IPS-NIHi11 (cell line): ENCODE measurements at regions not wholly inside any gene's neighbourhood (a gene's known extent, or its start where the extent isn't known, plus 50 kb on each side); places are given as distances from the start of the nearest gene placed in this dataset.
A peak's percentile ranks its signal among the peaks of the same experiment; 100 is the strongest.

Source experiments
- DNase-seq: peaks from one replicate; pipeline ENCODE4 v3.0.0; 2012; ENCODE audit warnings: mixed read lengths, low spot score

GRCh38 chr12:91999823-92000222 is 145.8 kb downstream of the BTG1 start:
- DNase-seq, result no peak

DNA sequence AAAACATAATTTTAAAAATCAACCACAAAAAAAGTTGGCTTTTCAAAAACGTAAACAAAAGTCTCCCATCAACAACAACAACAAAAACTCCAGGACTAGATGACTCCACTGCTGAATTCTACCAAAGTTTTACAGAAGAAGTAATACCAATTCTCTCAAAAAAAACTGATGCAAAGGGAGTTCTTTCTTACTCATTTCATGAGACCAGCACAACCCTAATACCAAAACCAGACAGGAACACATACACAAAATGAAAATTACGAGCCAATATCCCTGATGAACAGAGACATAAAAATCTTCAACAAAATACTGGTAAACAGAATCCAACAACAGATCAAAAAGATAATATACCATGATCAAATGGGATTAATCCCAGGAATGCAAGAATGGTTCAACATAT is 147.3 kb downstream of the BTG1 start:
- DNase-seq, result no peak

GRCh38 chr12:91994208-91994797 is 151.3 kb downstream of the BTG1 start:
- DNase-seq, result no peak

DNA sequence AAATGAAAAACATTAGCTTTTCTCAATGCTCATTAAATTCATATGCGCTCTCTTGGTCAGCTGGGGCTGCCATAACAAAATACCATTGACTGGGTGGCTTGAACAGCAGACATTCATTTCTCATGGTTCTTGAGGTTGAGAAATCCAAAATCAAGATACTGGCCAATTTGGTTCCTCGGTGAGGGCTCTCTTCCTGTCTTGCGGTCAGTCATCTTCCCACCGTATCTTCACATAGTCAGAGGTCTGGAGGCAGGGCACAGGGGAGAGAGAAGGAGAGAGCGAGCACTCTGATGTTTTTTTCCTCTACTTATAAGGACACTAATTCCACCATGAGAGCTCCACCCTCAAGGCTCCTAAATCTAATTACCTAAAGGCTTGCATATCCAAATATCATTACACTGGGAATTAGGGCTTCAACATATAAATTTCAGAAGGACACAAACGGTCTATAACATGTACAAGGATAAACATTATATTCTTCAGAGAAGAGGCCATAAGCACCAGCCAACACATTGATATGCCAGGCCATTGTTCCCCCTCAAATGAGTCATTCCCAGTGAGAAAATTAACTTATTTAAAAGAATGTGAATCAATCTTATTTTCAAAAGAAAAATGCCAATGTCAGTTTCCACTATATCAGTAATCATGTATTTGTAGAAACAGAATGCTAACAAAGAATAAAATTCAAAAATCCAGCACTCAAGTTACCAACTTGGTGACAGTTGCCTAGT is 152.2 kb downstream of the BTG1 start:
- no peak for DNase-seq

DNA sequence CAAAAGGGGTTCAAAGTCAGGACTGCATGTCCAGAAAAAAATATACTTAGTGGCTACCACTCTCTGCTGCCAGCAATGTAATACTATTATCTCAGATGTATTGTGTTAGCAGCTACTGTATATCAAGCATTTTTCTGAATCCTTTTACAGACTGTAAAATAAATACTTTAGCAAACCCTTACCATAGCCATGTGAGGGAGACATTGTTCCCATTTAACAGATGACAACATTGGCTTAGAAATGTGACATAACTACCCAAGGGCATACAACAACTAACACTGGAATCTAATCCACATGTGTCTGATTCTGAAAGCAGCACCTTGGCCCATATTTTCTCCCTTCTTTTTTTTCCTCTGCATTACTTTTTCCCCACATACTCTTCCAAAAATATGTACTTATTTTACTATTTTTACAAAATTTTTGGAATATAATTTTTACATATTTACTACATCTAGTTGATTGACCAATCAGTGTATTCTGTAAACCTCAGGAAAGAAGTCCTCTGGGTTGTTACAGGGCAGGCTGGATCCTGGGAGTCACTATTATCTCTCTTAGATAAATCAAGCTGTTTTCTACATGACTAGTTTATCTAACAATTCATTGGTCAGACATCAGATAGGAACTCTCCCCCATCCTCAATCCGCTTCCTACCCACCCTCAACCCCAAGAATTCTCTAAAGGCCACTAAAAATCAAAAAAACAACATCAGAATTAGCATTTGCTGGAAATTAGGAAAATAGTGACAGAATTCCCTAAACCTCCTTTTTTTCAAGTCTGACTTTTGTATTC is 154.1 kb downstream of the BTG1 start:
- no peak for DNase-seq

GRCh38 chr12:91990525-91990924 is 155.1 kb downstream of the BTG1 start:
- DNase-seq, result no peak

DNA sequence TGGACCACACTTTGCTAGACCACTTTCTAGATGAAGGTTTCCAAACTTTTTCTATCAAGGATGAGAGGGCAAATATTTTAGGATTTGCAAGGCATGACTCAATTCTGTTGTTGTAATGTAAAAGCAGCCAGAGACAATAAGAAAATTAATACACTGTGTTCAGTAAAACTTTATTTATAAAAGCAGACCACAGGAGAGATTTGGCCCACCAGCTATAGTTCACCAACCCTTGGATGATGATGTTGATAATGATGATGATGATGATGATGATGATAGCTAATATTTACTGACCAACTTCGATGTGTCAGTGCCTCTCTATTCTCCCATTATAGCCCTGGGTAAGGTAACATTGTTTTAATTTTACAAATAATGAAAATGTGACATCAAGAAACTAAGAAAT is 156.5 kb downstream of the BTG1 start:
- no peak for DNase-seq

- DNase-seq, result no peak
Measured at GRCh38 chr12:91988086-91988923, 157.3 kb downstream of the BTG1 start.

DNA sequence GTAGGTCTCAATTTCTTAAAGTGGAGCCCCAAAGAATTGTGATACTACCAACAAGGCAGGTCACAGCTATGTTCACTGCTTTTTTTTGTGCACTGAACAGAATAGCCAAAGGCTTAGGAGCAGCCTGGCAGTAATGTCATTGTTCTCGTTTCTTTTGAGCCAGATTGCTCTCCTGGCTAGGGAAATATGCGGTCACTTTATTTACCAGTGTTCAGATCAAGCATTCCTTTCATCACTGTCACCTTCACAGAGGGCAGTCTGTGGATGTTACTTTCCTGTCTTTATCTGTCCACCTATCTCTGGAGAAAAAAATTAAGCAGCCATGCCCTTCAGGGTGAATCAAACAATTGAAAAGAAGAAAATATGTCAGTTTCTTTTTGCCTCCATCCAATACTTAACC is 159.6 kb downstream of the BTG1 start:
- no peak for DNase-seq

DNA sequence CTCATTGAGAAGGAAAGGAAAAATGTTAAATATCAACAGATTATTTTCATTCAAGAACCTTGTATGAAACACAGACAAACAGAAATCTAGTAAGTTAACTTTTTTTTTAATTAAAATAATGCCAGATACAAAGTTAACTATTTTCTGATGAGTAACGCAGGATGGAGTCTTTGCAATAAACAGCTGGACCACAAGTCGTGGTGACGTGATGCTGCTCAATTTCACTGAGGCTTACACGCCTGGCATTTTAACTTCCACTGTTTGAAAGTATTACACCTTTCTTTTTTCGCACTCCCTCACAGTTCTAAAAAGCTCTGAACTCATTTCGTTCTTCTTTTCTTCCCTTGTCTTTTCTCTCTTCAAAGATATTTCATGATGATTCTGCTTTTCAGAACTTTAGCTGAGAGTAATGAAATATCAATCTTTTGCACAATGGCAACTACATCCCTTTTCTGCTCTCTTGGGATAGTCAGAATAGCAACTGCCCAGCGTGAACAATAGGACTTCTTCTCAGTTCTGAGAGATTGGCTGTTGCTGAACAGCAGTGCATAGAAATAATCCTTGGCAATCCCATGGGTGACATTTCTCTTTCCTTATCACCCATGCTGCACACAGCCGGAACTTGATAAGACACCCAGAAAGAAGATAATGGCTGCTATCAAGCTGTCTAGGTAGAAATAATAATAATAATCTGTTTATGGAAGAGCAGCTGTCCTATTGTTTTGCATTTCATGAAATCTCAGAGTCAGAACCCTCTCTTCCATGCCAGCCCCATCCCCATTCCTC is 160.5 kb downstream of the BTG1 start:
- DNase-seq, result no peak

GRCh38 chr12:91984556-91984955 is 161.1 kb downstream of the BTG1 start:
- no peak for DNase-seq

DNA sequence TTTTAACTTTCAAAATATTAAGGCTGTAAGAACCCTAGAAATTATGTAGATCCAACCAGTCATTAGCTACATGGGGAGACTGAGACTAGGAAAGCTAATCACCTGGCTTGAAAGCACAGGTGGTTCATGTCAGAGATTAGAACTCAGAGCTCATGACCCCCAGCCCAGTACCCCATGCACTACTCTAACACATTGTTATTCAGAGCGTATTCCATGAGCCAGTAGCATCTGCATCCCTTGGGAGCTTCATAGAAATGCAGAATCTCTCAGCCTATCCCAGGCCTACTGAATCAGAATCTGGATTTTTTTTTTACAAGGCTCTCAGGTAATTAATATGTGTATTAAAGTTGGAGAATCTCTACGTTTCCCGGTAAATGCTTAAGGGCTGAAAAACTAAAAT is 161.7 kb downstream of the BTG1 start:
- DNase-seq, result peak; percentile 23

GRCh38 chr12:91982946-91983345 is 162.7 kb downstream of the BTG1 start:
- no peak for DNase-seq

DNA sequence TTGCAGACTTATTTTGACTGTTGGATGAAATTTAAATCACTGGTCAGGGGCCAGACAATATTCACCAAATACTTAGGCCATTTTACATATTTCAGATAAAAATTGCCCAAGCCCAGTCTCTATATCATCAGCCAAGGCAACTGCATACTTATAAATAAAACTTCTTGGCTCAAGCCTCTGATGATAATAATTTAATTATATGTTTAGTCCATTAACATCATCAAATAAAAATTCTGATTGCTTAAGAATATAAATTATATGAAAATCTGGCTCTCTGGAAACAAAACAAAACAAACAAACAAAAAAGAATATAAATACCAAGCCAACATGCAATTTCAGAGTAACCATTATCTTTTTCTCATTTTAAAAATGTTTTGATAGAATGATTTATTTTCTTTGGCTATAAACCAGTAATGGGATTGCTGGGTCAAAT is 165.2 kb downstream of the BTG1 start:
- DNase-seq, result no peak

- no peak for DNase-seq
Measured at GRCh38 chr12:91978143-91978542, 167.5 kb downstream of the BTG1 start.

DNA sequence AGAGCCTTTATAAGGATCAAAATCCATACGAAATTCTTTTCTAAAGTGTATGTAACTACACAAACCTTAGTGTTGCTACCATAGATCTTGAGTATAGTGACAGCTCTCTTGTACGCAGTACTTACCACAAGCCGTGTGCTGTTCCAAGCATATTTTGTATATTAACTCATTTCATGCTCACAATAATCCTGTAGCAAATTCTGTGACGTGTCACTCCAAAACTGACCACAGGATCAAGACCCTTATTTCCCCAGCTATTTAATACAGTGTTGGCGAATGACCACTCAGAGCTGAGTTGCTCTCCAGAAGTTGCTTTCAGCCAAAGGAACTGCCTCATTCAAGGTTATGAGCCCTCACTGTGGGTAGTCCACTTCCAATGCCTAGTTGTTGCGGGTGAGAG is 169.8 kb downstream of the BTG1 start:
- DNase-seq, result no peak

- no peak for DNase-seq
Measured at GRCh38 chr12:91974541-91975085, 171.0 kb downstream of the BTG1 start.

- no peak for DNase-seq
Measured at GRCh38 chr12:91973813-91974212, 171.8 kb downstream of the BTG1 start.

GRCh38 chr12:91972896-91973295 is 172.8 kb downstream of the BTG1 start:
- DNase-seq, result no peak

- no peak for DNase-seq
Measured at GRCh38 chr12:91968777-91969171, 176.9 kb downstream of the BTG1 start.

DNA sequence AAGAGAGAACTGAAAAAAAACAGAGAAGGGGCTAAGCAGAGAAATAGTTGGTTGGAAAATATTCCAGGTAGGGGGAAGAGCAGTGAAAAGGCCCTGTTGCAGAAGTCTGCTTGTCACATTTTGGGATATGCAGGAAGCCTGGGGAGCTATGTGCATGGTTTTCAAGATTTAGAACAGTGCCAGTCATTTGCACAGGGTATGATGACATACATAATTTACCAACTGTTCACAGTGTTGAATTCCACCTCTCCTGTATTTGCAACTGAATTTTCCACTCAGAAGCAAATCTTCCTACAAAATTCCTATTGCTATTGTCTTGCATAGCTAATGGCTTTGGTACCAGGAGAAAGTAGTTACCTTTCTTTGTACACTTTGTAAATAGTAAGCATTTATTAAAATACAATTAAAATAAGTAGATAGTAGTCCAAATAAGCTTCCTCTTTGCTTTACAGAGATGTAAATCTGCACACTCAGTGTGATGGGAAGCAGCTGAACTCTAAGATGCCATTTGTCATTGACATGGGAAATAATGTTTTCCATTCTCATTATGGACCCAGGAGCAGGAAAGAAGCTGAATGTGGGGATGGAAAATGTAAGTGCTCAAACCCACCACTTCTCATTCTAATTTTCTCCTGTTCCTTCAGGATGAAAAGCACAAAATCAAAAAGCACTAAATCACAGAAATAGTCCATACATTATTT is 177.4 kb downstream of the BTG1 start:
- DNase-seq, result no peak
